ENCODE measurements at regions not wholly inside any gene's neighbourhood (a gene's known extent, or its start where the extent isn't known, plus 50 kb on each side); places are given as distances from the start of the nearest gene placed in this dataset.

DNA sequence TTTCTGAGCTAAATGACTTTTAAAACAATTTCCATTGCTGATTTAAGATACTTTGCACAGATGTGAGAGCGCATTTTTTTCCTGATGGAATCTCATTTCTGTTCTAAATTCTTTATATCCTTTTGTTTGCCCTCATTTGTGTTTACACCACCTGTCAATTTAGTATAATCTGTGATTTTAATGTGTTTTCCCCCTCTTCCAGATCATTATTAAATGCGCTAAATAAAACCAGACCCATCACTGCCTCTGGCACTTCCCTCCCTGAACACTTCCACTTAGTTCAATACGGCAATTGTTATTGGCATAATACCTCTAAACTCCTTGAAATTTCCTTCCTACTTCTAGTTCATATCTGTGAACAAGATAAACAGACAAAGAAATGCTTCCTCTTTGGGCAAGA, 186.9 kb upstream of the ADGRL2 start:
- no peak for DNase-seq

DNA sequence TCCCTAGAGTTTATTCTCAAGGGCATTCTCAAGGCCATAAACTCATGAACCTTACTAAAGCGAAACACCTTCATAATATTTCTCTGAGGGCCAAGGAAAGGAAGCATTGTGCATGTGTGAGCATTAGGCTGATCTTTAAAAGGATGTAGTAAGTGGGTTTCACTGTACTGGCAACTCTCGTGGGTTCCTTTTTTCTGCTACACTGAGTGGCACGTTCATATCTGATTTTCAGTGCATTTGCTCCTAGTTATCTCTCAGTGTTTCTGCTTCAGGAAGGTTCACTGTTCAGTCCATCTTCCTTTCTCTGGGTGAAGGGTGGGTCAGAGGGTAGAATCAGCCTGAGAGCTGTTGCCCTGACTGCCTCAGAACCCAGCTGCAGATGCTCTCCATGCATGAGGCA, 192.8 kb upstream of the ADGRL2 start:
- DNase-seq: no peak

DNA sequence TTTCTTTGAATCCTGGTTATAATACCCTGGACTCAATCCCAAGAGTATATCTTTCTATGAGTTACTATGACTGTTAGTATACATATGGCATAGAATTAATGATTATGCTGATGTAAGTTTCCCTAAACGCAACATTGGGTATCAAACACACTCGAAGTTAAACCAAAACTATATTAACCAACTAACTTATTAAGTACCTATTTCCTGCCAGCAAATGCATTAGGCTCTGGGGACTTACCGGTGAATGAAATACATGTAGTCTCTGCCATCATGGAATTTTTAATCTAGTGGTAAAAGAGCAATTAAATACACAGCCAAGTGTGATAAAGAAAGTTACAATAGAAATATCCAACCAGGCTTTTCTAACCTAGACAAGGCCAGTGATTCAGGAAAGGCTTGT, 193.6 kb upstream of the ADGRL2 start:
- no peak for DNase-seq

DNA sequence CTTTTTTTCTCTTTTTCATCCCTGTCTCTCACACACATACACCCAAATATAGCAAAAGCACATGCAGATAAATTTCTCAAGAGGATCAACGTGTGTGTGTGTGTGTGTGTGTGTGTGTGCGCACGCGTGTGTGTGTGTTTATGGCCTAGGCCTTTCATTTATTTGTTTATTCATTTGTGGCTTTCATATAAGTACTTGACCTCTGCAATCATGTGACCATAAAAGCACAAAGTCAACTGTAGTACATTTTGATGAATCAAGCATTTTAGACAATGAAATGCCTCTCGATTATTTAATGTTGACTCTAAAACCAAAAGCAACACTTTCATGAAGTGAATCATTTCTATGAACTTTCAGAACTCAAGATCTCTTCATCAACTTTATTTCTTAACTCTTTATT, 194.1 kb upstream of the ADGRL2 start:
- DNase-seq: no peak

DNA sequence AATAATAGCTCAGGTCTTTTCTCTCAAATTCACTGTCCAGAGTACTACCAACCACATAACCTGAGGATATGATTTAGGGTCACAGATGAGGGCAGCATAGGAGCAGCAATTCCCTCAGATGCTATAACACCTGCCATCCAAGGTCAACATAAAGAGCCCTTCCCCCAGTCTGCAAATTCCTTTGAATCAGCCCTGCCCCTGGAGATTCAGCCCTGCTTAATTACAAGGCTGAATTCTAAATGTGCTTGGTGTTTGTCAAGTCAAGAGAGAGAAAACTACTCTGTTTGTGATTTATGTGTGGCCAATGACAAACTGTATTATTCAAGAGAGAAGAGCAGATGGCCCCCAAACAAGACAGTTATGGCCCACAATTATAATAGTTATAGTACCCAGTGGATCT, 195.7 kb upstream of the ADGRL2 start:
- DNase-seq: no peak

DNA sequence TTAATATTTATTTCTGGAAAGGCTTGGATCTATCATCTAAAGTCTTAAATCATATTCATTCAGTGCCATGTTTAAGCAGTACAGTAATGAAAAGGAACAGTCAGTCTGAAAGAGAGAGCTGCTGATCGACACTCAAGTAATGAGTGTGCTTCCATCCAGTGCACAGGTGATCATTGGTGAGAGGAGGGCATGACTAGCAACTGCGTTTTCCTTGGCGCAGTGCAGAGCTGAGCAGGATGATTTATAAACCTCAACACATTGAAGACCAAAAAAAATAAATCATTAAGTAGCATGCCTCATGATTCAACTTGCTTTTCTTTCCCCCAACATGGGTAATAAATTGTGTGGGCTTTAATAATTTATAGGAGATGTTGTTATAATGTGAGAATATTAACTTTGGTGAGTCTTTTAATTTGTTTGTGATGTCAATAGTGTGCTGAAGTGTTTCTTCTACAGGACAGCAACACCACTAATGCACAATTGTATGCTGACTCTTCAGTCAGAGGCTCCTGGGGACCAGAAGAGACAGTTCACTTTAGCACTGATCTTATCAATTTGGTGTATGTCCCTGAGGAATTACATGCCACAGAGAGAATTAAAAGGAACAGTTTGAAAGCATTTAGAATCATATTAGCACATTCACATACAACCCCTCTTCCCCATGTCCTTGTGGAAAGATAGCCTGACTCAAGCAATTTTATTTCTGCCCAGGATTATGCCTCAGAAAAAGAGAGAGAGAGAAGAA, 199.7 kb upstream of the ADGRL2 start:
- DNase-seq: no peak

DNA sequence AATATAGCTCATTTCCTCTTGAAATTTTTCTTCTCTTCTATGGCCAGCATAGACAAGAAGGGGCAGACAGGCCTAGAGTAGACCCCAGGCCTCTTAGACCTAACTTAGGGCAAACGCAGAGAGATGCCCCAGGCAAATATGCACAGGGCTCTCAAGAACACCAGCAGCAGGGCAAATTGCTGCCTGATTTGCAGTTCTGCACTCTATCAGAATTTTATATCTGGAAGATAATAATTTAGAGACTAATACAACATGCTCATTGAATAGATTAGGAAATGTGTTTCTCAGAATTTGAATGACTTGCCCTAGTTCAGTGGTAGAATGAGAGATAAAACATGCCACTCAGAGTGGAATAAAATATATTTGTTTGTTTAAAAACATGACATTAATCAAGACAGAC, 200.4 kb upstream of the ADGRL2 start:
- no peak for DNase-seq

DNA sequence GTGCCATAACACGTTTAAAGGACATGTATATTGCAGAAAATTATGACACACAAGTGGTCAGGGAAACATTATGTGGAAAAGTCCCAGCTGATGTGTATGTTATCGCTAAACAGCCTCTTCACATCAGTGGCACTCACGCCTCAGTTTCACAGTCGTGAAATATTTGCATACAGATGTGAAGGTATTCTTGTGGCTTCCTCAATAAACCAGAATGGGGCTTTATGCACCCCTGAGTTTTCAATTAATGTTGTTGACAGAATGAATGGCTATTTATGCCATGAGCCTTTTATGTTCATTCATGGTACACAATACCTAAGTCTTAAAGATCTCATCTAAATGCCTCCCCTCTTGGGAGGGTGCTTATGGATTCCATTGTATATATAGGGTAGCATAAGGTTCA, 202.1 kb upstream of the ADGRL2 start:
- no peak for DNase-seq

DNA sequence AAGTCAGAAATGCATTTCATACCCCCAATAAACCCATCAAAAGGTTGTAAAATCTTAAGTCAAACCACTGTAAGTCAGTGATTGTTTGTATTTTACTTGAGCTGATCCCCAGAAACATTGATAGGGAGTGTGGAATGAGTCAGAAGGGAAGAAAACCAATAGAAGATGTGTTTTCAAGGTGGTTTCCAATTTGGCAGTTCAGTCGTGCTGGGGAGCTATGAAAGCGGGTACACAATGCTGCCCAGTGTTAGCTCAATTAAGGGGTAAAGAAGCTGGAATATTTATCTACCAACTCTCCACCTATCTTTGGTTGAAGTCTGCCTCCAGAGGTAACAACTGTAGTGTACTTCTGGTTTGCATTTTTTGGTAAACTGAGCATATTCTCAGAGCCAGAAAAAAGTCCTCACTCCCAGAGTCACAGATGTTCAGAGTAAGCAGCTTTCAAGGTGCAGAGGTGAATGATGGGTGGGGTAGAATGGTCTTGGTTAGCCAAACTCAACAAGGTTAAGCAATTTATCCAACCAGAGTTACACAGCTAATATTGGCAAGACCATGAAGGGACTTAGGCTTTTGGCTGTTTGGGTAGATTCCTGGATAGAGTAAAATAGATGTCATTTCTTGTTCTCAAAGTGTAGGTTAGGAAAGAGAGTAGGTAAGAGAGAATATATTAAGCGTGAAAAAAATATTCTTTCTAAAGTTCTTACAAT, 202.9 kb upstream of the ADGRL2 start:
- no peak for DNase-seq

DNA sequence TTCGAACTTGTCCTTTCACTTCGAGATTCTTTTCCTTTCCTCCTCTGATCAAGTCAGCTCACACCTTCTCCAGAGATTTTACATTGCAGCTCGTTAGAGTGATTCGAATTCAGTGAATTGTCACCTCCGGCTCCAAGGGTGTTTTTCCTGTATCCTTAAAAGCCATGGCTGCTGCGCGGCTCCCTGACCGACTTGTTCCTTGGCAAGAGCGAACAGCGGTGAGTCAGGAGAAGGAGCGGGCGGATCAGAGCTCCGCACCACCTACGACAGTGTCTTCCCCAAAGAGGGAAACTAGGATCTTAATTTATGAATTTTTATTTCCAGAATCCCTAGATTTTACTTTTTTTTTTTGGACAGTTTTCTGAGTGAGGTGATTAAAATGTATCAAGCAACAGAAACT, 204.4 kb upstream of the ADGRL2 start:
- DNase-seq: no peak

DNA sequence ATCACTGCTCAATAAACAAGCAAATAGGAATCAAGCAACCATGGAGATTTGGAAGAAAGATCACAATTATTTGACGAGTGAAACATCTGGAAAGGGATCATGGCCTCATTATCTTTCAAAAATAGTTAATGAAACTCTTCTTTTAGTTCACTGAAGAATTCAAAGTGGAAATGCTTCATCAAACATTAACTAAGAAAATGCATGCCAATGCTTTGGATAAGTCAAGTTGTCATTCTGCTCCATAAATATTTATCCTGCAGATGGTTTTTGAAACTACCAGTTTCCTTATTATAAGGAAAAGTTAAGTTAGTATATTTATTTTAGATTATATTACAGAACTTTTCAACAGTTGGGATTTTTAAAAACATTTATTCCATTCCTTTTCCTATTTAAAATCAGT, 206.5 kb upstream of the ADGRL2 start:
- no peak for DNase-seq

DNA sequence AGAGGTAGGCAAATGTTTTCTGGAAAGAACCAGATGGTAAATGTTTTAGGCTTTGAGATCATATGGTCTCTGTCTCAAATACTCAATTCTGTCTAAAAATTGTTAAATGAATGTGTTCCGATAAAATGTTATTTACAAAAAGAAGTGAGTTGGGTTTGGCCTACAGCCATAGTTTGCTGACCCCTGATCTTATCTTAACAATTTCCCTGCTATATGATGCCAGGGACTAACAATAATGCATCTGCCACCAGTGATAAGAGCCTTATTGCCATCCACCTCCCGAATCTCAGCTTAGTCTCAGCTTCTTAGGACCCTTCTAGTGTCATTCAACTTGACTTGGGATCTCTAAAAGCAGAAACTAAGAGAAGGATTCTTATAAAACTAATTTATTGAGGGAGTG, 208.5 kb upstream of the ADGRL2 start:
- no peak for DNase-seq

DNA sequence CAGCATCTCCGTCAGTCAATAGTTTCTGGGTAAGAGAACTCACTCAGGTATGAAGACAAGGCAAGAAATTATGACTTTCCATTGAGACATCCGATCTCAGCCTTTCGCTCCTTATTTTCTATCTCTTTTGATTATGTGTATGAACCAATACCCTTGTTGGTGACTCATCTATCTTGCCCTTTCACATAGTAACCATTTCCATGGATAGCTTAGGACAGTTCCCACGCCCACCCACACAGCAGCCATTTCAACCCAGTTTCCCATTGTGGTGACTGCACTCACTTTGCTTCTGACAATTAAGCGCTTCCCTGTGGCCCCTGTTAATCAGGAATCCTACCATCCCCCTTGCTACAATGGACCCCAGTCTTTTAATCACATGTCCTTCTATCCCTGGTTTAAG, 210.6 kb upstream of the ADGRL2 start:
- no peak for DNase-seq

DNA sequence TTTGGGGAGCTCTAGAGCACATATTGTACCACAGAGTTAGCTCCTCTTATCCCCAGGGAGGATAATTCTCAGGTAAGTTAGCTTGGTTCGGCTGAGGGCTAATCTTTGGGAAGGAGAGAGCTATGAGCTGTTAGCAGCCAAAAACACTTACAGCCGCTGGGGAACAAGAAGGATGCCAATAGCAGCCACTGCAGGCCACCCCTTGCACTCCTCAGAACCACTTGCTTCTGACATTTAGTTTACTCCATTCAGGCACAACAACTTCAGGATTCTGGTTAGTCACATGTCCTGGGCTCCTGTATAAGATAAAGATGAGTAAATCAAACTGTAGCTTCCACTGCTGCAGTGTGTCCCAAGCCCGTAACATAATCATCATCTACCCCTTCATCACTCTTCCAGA, 212.6 kb upstream of the ADGRL2 start:
- no peak for DNase-seq

DNA sequence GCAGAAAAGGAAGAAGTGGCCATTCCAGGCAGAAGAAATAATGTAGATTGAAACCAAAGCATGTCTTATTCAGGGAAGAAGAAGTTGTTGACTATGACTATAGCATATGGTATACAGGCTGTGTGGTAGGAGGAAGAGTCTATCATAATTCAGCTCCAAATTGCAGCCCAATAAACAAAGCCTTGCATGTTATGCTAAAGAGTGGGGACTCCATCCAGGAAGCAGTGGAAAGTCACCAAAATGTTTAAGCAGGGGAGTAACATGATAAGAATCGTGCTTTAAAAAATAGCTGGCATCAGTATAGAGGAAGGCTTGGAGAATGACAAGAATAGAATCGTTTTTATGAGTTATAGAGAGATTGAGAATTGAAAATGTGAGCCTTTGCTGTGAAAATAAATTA, 213.3 kb upstream of the ADGRL2 start:
- no peak for DNase-seq

DNA sequence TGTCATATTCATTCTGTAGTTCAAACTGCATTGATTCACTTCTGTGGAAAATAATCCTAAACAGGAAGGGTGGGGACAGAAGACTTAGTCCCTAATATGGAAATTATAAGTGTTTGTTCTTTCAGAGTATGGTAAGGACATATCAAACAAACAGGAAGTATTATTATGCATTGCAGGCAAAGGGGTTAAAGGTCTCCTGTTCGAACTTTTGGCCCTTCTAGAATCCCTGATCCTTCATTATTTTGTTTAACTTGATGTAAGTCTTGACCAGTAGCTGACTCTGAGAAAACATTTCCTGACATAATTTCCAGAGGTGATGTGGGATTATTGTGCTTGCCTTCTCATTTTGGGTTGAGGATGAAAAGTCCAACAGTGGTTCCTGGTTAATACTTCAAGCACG, 215.4 kb upstream of the ADGRL2 start:
- no peak for DNase-seq

DNA sequence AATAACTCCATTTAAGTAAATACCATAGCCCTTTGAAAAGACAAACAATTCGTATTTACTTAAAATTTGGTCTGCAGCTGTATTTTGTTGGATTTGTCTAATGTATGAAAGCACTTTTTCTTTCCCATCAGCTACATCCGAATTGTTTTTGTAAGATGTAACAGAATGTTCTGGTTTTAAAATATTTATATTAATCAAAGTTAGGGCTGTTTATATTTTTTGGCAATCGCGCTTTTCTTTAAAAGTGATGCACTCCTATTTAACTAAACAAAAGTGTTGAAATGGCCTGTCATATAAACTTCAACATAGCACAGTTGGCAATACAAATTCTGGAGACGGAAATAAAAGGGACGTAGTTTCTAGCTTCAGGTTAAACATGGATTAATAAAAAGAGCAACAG, 216.3 kb upstream of the ADGRL2 start:
- no peak for DNase-seq

DNA sequence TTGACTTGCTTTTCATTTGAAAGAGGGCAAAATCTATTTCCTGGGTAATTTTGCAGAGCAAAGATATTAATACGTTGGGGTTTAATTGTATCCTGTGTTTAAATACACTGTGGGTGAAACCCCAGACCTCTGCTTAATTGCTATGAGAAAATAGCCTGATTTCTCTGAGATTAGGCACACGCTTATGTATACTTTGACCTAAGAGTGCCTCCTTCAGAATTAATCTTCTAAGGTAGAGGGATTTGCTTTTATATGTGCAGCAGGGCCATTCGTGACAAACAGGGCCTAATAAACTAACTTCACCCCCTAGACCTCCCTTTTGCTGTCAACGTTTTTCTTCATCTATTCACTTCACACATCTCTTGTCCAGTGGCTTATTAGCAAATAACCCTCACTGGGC, 216.9 kb upstream of the ADGRL2 start:
- no peak for DNase-seq

DNA sequence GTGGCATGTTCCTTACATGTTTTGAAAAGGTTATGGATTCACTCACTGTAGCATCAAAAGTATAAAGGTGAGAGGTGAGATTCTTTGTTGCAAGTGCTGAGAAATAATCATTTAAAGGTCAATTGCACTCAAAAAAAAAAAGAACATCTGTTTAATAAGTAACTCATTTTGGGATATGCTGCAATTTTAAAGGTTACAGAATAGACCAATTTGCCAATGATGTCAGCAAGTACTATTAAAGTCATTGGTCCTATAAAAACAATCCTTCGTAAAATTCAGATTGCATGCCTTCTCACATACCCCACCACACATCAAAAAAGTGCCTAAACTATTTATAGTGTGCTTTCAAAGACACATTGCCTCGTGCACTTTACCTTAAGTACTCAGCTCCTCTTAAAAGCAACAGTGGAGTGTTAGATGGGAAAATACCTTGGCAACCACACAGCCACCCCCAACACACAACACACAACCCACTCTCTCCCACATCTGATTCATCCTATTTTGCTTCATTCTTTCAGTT, 218.2 kb upstream of the ADGRL2 start:
- DNase-seq: no peak

DNA sequence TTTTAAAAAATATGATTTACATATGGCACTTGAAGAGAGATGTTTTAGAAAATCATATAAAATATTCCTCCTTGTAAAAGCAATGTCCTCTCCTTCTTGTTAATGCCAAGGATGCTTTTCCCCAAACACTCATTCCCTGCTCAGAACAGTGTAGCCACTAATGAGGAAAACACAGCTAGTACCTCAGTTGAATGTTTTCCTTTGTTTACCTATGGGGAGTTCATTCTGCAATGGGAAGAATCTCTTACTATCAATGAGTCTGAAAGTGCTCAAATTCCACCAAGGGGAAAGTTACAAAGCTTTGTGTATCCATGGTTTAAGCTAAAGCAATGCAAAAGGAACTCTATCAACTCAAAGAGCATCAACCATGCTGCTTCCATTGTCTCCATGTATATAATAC, 221.9 kb upstream of the ADGRL2 start:
- DNase-seq: no peak

DNA sequence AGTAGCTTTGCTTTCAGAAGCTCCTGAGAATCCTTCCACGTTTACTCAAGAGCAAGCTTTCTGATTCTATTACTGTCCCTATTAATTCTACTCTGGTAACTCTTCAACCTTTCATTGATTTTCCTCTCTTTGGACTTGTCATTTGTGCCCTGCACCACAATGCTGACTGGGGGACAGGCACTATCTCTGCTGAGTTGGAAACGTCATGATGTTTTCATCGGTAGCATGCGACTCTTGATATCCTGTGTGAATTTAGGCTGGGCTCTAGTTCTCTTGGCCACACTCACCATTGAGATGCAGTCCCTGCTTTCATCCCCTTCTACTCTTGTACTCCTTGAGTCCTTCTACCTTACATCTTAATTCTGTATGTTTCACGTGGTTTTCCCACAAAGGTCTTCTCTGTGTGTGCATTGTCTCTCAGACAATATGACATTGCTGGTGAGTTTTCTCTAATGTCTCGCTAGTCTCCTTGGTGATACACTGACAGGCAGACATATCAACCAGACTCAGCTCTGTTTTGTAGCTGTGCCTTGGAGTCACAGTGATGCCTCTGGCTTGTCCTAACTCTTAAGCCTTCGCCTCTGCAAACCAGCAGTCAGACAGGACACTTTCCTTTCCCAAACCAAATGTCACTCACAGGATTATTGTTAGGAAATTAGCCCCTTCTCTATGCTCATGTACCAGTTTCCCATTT, 223.6 kb upstream of the ADGRL2 start:
- DNase-seq: no peak

DNA sequence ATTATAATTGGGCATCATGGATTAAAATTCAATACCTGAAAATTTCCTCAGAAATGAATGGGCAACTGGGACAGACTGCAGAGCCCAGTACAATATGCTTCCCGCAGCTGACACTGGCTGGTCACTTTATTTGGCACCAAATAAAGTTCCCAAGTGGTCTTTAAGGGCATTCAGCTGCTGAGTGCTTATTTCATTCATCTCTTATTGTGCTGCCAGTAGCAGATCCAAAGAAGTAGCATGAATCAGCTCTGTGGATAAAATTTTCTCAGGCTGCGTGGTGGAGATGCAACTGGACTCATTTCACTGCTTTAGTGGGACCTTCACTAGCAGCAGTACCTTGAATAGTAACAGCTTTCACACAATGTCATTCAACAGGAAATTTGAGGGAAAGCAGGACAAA, 226.3 kb upstream of the ADGRL2 start:
- DNase-seq: no peak

DNA sequence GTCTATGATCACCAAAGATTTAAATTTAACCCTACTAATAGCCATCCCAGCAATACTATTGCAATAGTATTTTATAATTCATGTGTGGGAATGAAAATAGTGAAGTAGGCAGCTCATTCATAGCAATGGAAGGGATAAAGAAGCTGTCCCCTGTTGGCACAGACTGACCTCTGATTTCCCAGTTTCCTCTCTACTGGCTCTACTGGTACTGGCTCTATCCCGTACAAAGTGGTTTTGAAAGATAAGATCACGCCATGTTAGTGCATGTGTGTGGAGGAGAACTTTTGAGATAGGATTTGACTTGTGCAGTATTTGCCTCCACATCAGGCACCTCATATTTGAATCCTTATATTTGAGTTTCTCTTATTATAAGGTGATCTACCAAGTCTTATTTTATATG, 227.3 kb upstream of the ADGRL2 start:
- DNase-seq: no peak

DNA sequence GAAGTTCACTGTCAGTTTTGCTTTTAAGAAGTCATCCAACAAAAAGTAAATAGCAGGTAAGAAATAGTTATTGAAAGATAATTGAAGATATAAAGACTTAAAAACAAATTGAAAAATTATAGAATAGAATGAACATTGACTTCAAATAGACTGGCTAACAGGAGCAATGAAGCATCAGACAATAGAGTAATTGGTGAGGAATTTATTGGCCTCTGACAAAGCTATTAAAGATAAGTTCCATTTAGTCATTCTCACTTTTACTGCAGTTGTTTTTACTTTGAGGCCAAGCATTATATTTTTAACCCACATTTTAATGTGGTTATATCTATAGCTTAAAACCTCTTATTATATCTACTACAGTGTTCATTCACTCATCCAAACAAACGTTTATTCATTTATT, 228.8 kb upstream of the ADGRL2 start:
- DNase-seq: no peak
